GM18870 (cell line): ENCODE measurements at regions not wholly inside any gene's neighbourhood (a gene's known extent, or its start where the extent isn't known, plus 50 kb on each side); places are given as distances from the start of the nearest gene placed in this dataset.

Source experiments
- ATAC-seq: cut with Tn5 transposase; IDR thresholded peaks from one replicate; pipeline ENCODE4 v1.9.1; 2021; ENCODE audit warnings: moderate library complexity; ENCODE audit not compliant: unreplicated experiment

- ATAC-seq: no peak
Observed at GRCh38 chr4:59979061-59979460, 1221.1 kb upstream of the ADGRL3 start.

GRCh38 chr4:59983852-59984251 lies 1216.3 kb upstream of the ADGRL3 start:
- ATAC-seq: no peak

GRCh38 chr4:59987289-59987688 lies 1212.8 kb upstream of the ADGRL3 start:
- ATAC-seq: no peak

GRCh38 chr4:59994118-59994517 lies 1206.0 kb upstream of the ADGRL3 start:
- no peak for ATAC-seq

GRCh38 chr4:60002603-60003337 lies 1197.4 kb upstream of the ADGRL3 start:
- no peak for ATAC-seq

- no peak for ATAC-seq
Observed at GRCh38 chr4:60013464-60014184, 1186.5 kb upstream of the ADGRL3 start.

GRCh38 chr4:60016971-60017370 lies 1183.2 kb upstream of the ADGRL3 start:
- ATAC-seq: no peak

GRCh38 chr4:60019180-60019579 lies 1180.9 kb upstream of the ADGRL3 start:
- no peak for ATAC-seq

- no peak for ATAC-seq
Observed at GRCh38 chr4:60019946-60020345, 1180.2 kb upstream of the ADGRL3 start.

- ATAC-seq: no peak
Observed at GRCh38 chr4:60020389-60020788, 1179.7 kb upstream of the ADGRL3 start.

- no peak for ATAC-seq
Observed at GRCh38 chr4:60033826-60034225, 1166.3 kb upstream of the ADGRL3 start.

- ATAC-seq: no peak
Observed at GRCh38 chr4:60034361-60034760, 1165.8 kb upstream of the ADGRL3 start.

GRCh38 chr4:60039908-60040307 lies 1160.2 kb upstream of the ADGRL3 start:
- no peak for ATAC-seq

GRCh38 chr4:60042231-60042652 lies 1157.9 kb upstream of the ADGRL3 start:
- ATAC-seq: no peak

GRCh38 chr4:60042941-60043340 lies 1157.2 kb upstream of the ADGRL3 start:
- ATAC-seq: no peak

GRCh38 chr4:60078984-60079383 lies 1121.1 kb upstream of the ADGRL3 start:
- no peak for ATAC-seq

GRCh38 chr4:60081839-60082238 lies 1118.3 kb upstream of the ADGRL3 start:
- no peak for ATAC-seq

GRCh38 chr4:60088807-60089486 lies 1111.2 kb upstream of the ADGRL3 start:
- ATAC-seq: no peak

GRCh38 chr4:60089546-60090273 lies 1110.4 kb upstream of the ADGRL3 start:
- no peak for ATAC-seq

- no peak for ATAC-seq
Observed at GRCh38 chr4:60096676-60097075, 1103.5 kb upstream of the ADGRL3 start.

GRCh38 chr4:60116592-60116991 lies 1083.5 kb upstream of the ADGRL3 start:
- ATAC-seq: no peak
